ENCODE measurements at regions not wholly inside any gene's neighbourhood (a gene's known extent, or its start where the extent isn't known, plus 50 kb on each side); places are given as distances from the start of the nearest gene placed in this dataset.

DNA sequence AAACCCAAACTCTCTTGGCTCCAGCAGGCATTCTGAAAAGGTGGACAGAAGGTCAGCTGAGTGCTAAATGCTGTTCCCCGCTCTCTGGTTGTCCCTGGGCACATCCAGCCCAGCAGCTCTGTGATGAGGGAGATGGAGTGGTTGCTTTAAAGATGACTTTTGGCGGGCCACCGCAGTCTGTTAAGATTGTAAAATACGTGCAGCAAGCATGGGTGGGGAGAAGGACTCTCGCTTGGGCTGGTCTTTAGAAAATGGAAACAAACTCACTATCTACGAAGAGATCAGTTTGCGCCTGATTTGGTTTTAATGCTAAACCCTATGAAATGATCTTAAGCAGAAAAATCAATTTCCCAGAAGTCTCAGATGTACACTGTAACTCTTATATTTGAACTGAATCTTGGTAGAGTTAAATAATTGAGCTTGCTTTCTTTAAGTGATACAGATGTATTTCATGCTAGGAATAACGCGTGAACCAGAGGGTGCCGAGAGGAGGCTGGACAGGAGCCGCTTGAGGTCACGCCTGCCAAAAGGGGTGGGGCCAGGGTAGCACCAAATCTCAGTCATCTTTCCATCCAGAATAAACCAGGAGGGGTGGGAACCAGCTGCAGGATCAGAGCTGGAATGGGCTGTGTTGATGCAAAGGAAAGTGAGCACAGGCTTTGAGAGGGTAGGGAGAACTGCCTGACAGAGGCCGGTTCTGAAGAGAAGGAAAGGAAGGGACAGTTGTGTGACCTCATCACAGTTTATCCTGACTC is 170.2 kb upstream of the MKI67 start:
- no peak overlapping the region for H2AFZ ChIP-seq (ENCODE audit: low read depth)
- H3K36me3 ChIP-seq (replicated peaks in 1 of 2; ENCODE audit: control insufficient read depth in 1 of 2, insufficient read depth in 2 of 2, low read length in 1 of 2): no peaks in the 10 kb centered on the region
- H3K4me3 ChIP-seq (ENCODE audit: low read depth in 2 of 2, low read length in 1 of 2): no peak overlapping the region
- no peaks in the 10 kb centered on the region for H3K27me3 ChIP-seq (ENCODE audit: insufficient read depth)
- no peaks in the 10 kb centered on the region for H3K9me3 ChIP-seq
- no peak overlapping the region for H3K9ac ChIP-seq
- H3K27ac ChIP-seq (ENCODE audit: low read depth in 2 of 2, low read length in 1 of 2): no peak overlapping the region
- no peaks in the 10 kb centered on the region for H3F3A ChIP-seq (replicated peaks; ENCODE audit: insufficient read depth)
- no peaks in the 10 kb centered on the region; a peak in 1 of 4 replicates for H3K4me1 ChIP-seq (ENCODE audit: control insufficient read depth in 1 of 2, insufficient read depth in 2 of 2, low read depth in 1 of 2, low read length in 1 of 2)
- H4K20me1 ChIP-seq (ENCODE audit: insufficient read depth): no peaks in the 10 kb centered on the region
- H3K4me2 ChIP-seq: no peak overlapping the region
- ChIA-PET POLR2A (no interaction called here), CTCF (interaction anchor here (1.0 kb wide), 1 partner anchor 28 kb away, joined by 3 read pairs; no protein-coding TSS in a partner anchor)
- TF ChIP-seq, protein P1, sequence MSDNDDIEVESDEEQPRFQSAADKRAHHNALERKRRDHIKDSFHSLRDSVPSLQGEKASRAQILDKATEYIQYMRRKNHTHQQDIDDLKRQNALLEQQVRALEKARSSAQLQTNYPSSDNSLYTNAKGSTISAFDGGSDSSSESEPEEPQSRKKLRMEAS (IDR thresholded peaks at IDR 0.05; ENCODE audit: low read depth): no peak
- TF ChIP-seq, protein P2, sequence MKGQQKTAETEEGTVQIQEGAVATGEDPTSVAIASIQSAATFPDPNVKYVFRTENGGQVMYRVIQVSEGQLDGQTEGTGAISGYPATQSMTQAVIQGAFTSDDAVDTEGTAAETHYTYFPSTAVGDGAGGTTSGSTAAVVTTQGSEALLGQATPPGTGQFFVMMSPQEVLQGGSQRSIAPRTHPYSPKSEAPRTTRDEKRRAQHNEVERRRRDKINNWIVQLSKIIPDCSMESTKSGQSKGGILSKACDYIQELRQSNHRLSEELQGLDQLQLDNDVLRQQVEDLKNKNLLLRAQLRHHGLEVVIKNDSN (IDR thresholded peaks at IDR 0.05; ENCODE audit: borderline replicate concordance, low read depth): no peak
- no peaks in the 10 kb centered on the region for H3K9me2 ChIP-seq
- no peak for DNase-seq
- WGBS (ENCODE audit: low lambda C conversion rate): 47% methylated on average over 13 of the region's 13 CpGs
- no peaks in the 10 kb centered on the region for H3K79me2 ChIP-seq (ENCODE audit: insufficient read depth)

DNA sequence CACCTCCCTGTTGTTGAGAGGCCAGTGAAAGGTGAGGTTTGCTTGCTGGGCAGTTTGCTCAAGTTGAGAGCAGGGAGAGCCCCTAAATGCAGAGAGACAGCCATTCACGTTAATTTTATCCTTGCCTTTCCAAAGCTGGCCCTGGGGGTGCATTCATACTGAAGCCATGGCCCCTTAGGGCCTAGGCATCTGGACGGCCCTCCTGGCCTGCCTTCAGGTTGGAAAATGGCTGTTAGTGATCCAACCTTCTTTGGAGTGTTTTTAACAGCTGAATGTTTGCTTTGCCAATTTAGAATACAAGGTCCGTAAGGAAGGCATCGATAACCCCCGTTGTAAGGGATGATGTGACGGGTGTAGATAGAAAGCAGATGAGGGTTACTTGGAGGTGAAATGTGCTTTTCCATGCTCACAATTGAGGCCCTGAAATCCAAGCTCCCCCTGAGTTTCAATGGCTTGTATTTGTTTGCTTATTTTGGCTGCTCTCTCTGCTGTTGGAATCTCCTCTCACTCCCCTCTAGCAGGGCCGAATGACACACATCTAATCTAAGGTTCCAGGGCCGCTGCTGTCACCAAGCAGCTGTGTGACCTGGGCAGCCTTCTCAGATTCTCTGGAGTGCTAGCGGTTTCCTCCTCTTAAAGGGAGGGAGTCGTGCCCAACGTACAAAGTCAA is 171.6 kb upstream of the MKI67 start:
- 39% methylated on average over 10 of the region's 11 CpGs for WGBS (ENCODE audit: low lambda C conversion rate)
- Histone ChIP-seq H2AFZ (ENCODE audit: low read depth) (no peak overlapping the region), H3K9me2 (no peaks in the 10 kb centered on the region), H3K9ac (no peak overlapping the region), H3K4me1 (ENCODE audit: control insufficient read depth in 1 of 2, insufficient read depth in 2 of 2, low read depth in 1 of 2, low read length in 1 of 2) (no peaks in the 10 kb centered on the region; a peak in 1 of 4 replicates), H3K4me2 (no peak overlapping the region), H3K27me3 (ENCODE audit: insufficient read depth) (no peaks in the 10 kb centered on the region), H3K9me3 (no peaks in the 10 kb centered on the region), H3K4me3 (ENCODE audit: low read depth in 2 of 2, low read length in 1 of 2) (no peak overlapping the region), H3K36me3 (replicated peaks in 1 of 2; ENCODE audit: control insufficient read depth in 1 of 2, insufficient read depth in 2 of 2, low read length in 1 of 2) (no peaks in the 10 kb centered on the region), H3K79me2 (ENCODE audit: insufficient read depth) (no peaks in the 10 kb centered on the region), H4K20me1 (ENCODE audit: insufficient read depth) (no peaks in the 10 kb centered on the region), H3F3A (replicated peaks; ENCODE audit: insufficient read depth) (no peaks in the 10 kb centered on the region), H3K27ac (ENCODE audit: low read depth in 2 of 2, low read length in 1 of 2) (no peak overlapping the region)
- CTCF ChIA-PET: no interaction called here
- POLR2A ChIA-PET: no interaction called here
- no peak for DNase-seq
- TF ChIP-seq, protein P3, sequence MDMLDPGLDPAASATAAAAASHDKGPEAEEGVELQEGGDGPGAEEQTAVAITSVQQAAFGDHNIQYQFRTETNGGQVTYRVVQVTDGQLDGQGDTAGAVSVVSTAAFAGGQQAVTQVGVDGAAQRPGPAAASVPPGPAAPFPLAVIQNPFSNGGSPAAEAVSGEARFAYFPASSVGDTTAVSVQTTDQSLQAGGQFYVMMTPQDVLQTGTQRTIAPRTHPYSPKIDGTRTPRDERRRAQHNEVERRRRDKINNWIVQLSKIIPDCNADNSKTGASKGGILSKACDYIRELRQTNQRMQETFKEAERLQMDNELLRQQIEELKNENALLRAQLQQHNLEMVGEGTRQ (IDR thresholded peaks at IDR 0.05; ENCODE audit: borderline replicate concordance, low read depth, low read length): no peak
- TF ChIP-seq GABPA (IDR thresholded peaks at IDR 0.05; ENCODE audit: low read depth) (no peak), RFX5 (IDR thresholded peaks at IDR 0.05; ENCODE audit: low read length) (no peak)
- TF ChIP-seq, protein P4, sequence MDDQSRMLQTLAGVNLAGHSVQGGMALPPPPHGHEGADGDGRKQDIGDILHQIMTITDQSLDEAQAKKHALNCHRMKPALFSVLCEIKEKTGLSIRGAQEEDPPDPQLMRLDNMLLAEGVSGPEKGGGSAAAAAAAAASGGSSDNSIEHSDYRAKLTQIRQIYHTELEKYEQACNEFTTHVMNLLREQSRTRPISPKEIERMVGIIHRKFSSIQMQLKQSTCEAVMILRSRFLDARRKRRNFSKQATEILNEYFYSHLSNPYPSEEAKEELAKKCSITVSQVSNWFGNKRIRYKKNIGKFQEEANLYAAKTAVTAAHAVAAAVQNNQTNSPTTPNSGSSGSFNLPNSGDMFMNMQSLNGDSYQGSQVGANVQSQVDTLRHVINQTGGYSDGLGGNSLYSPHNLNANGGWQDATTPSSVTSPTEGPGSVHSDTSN (IDR thresholded peaks at IDR 0.05): no peak
- TF ChIP-seq, protein P5, sequence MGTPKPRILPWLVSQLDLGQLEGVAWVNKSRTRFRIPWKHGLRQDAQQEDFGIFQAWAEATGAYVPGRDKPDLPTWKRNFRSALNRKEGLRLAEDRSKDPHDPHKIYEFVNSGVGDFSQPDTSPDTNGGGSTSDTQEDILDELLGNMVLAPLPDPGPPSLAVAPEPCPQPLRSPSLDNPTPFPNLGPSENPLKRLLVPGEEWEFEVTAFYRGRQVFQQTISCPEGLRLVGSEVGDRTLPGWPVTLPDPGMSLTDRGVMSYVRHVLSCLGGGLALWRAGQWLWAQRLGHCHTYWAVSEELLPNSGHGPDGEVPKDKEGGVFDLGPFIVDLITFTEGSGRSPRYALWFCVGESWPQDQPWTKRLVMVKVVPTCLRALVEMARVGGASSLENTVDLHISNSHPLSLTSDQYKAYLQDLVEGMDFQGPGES (IDR thresholded peaks at IDR 0.05; ENCODE audit: low read depth, low read length): no peak
